ENCODE measurements at regions not wholly inside any gene's neighbourhood (a gene's known extent, or its start where the extent isn't known, plus 50 kb on each side); places are given as distances from the start of the nearest gene placed in this dataset.

DNA sequence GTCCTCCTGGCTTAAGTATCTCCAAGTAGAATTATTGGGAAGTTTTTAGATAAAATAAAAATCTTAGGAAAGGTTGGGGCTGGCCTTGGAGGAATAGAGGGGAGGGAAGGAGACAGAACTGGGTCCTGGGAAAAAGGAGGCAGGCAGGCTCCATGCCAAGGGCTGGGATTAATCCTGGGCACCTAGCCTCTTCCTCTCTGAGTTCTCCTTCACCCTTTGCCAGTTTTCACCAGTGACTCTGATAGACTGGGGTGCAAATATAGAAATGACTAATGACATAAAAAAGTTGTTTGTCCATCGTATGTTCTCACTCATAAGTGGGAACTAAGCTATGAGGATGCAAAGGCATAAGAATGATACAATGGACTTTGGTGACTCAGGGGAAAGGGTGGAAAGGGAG, 81.9 kb downstream of the RMI1 start:
- Histone ChIP-seq H3K27ac (ENCODE audit: low read length, poor library complexity, severe bottlenecking) (no peak overlapping the region), H3K27me3 (ENCODE audit: control insufficient read depth in 1 of 2, insufficient read depth in 1 of 2, low read length in 2 of 2) (no peaks in the 10 kb centered on the region), H3K14ac (ENCODE audit: low read length in 2 of 2) (no peak overlapping the region), H2BK5ac (ENCODE audit: low read depth, low read length, poor library complexity, severe bottlenecking) (no peak overlapping the region), H3K4me2 (ENCODE audit: low read length, poor library complexity, severe bottlenecking) (no peak overlapping the region), H3K4me3 (ENCODE audit: insufficient read depth in 1 of 2, low read depth in 1 of 2, low read length in 2 of 2) (no peak overlapping the region), H3K9ac (ENCODE audit: low read length) (no peak overlapping the region), H2AFZ (ENCODE audit: low read depth, low read length) (no peak overlapping the region), H3K9me3 (ENCODE audit: control insufficient read depth, low read length) (no peaks in the 10 kb centered on the region), H2BK15ac (ENCODE audit: low read depth, poor library complexity, severe bottlenecking) (no peak overlapping the region), H2BK120ac (ENCODE audit: low read depth, low read length) (no peak overlapping the region), H4K91ac (ENCODE audit: low read length) (no peak overlapping the region), H3K79me1 (replicated peaks; ENCODE audit: low read length, poor library complexity, severe bottlenecking) (no peaks in the 10 kb centered on the region), H3K23ac (ENCODE audit: low read length in 2 of 2) (no peak overlapping the region), H3K36me3 (ENCODE audit: control insufficient read depth in 1 of 2, insufficient read depth in 2 of 2, low read depth in 1 of 2, low read length in 2 of 2) (no peaks in the 10 kb centered on the region), H2AK5ac (ENCODE audit: low read length, severe bottlenecking) (no peak overlapping the region), H2BK12ac (ENCODE audit: low read length in 2 of 2) (no peak overlapping the region), H3K4me1 (ENCODE audit: control insufficient read depth, insufficient read depth, low read depth, low read length) (no peaks in the 10 kb centered on the region), H3K4ac (ENCODE audit: low read depth in 1 of 2, low read length in 2 of 2) (no peak overlapping the region), H3K18ac (ENCODE audit: low read depth in 1 of 2, low read length in 2 of 2) (no peak overlapping the region), H4K8ac (ENCODE audit: low read length) (no peak overlapping the region)
- no peak for DNase-seq
- WGBS: 70% methylated on average over 1 of the region's 1 CpG

DNA sequence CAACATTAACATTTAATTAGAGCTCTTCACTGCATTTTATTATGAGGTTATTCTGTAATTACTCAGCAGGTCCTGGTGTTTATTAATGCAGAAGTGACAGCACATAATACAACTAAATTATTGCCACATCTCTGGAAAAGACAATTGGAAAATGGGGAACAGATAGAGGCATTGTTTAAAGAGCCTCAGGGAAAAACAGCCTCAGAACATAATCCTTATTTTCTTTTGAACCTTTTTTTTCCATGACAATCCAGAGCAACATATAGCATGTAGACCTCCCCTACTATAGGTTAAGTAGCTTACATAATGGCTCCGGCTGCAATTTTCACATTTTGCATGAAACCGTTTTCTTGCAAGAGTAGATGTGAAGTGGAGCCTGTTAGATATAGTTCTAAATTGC, 87.2 kb downstream of the RMI1 start:
- H3K4me3 ChIP-seq (ENCODE audit: insufficient read depth in 1 of 2, low read depth in 1 of 2, low read length in 2 of 2): no peak overlapping the region
- no peak overlapping the region for H3K27ac ChIP-seq (ENCODE audit: low read length, poor library complexity, severe bottlenecking)
- H3K4me1 ChIP-seq (ENCODE audit: control insufficient read depth, insufficient read depth, low read depth, low read length): no peaks in the 10 kb centered on the region
- H2BK15ac ChIP-seq (ENCODE audit: low read depth, poor library complexity, severe bottlenecking): no peak overlapping the region
- no peak overlapping the region for H3K9ac ChIP-seq (ENCODE audit: low read length)
- no peaks in the 10 kb centered on the region for H3K36me3 ChIP-seq (ENCODE audit: control insufficient read depth in 1 of 2, insufficient read depth in 2 of 2, low read depth in 1 of 2, low read length in 2 of 2)
- no peak overlapping the region for H2BK12ac ChIP-seq (ENCODE audit: low read length in 2 of 2)
- H3K4ac ChIP-seq (ENCODE audit: low read depth in 1 of 2, low read length in 2 of 2): no peak overlapping the region
- H4K91ac ChIP-seq (ENCODE audit: low read length): no peak overlapping the region
- no peak overlapping the region for H3K4me2 ChIP-seq (ENCODE audit: low read length, poor library complexity, severe bottlenecking)
- no peak overlapping the region for H2AK5ac ChIP-seq (ENCODE audit: low read length, severe bottlenecking)
- H3K18ac ChIP-seq (ENCODE audit: low read depth in 1 of 2, low read length in 2 of 2): no peak overlapping the region
- H3K23ac ChIP-seq (ENCODE audit: low read length in 2 of 2): no peak overlapping the region
- no peak overlapping the region for H2BK5ac ChIP-seq (ENCODE audit: low read depth, low read length, poor library complexity, severe bottlenecking)
- no peaks in the 10 kb centered on the region for H3K9me3 ChIP-seq (ENCODE audit: control insufficient read depth, low read length)
- WGBS: 100% methylated on average over 1 of the region's 2 CpGs
- DNase-seq: no peak
- no peaks in the 10 kb centered on the region for H3K27me3 ChIP-seq (ENCODE audit: control insufficient read depth in 1 of 2, insufficient read depth in 1 of 2, low read length in 2 of 2)
- no peak overlapping the region for H4K8ac ChIP-seq (ENCODE audit: low read length)
- H3K79me1 ChIP-seq (replicated peaks; ENCODE audit: low read length, poor library complexity, severe bottlenecking): no peaks in the 10 kb centered on the region
- H2AFZ ChIP-seq (ENCODE audit: low read depth, low read length): no peak overlapping the region
- no peak overlapping the region for H3K14ac ChIP-seq (ENCODE audit: low read length in 2 of 2)
- H2BK120ac ChIP-seq (ENCODE audit: low read depth, low read length): no peak overlapping the region

DNA sequence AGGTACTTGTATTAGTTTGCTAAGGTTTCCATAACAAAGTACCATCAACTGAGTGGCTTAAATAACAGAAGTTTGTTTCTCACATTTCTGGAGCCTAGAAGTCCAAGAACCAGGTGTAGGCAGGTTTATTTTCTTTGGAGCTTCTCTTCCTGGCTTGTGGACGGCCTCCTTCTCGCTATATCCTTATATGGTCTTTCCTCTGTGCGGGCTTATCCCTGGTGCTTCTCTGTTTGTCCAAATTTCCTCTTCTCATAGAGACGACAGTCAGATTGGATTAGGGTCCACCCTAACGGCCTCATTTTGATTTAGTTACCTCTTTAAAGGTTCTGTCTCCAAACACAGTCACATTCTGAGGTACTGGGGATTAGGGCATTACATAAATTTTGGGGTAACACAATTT, 88.3 kb downstream of the RMI1 start:
- Histone ChIP-seq H2BK15ac (ENCODE audit: low read depth, poor library complexity, severe bottlenecking) (no peak overlapping the region), H3K27me3 (ENCODE audit: control insufficient read depth in 1 of 2, insufficient read depth in 1 of 2, low read length in 2 of 2) (no peaks in the 10 kb centered on the region), H2AFZ (ENCODE audit: low read depth, low read length) (no peak overlapping the region), H3K4me1 (ENCODE audit: control insufficient read depth, insufficient read depth, low read depth, low read length) (no peaks in the 10 kb centered on the region), H2AK5ac (ENCODE audit: low read length, severe bottlenecking) (no peak overlapping the region), H2BK12ac (ENCODE audit: low read length in 2 of 2) (no peak overlapping the region), H3K9me3 (ENCODE audit: control insufficient read depth, low read length) (no peaks in the 10 kb centered on the region), H3K4ac (ENCODE audit: low read depth in 1 of 2, low read length in 2 of 2) (no peak overlapping the region), H4K91ac (ENCODE audit: low read length) (no peak overlapping the region), H3K36me3 (ENCODE audit: control insufficient read depth in 1 of 2, insufficient read depth in 2 of 2, low read depth in 1 of 2, low read length in 2 of 2) (no peaks in the 10 kb centered on the region), H3K23ac (ENCODE audit: low read length in 2 of 2) (no peak overlapping the region), H3K14ac (ENCODE audit: low read length in 2 of 2) (no peak overlapping the region), H2BK120ac (ENCODE audit: low read depth, low read length) (no peak overlapping the region), H4K8ac (ENCODE audit: low read length) (no peak overlapping the region), H3K9ac (ENCODE audit: low read length) (no peak overlapping the region), H3K79me1 (replicated peaks; ENCODE audit: low read length, poor library complexity, severe bottlenecking) (no peaks in the 10 kb centered on the region), H2BK5ac (ENCODE audit: low read depth, low read length, poor library complexity, severe bottlenecking) (no peak overlapping the region), H3K18ac (ENCODE audit: low read depth in 1 of 2, low read length in 2 of 2) (no peak overlapping the region), H3K27ac (ENCODE audit: low read length, poor library complexity, severe bottlenecking) (no peak overlapping the region), H3K4me2 (ENCODE audit: low read length, poor library complexity, severe bottlenecking) (no peak overlapping the region), H3K4me3 (ENCODE audit: insufficient read depth in 1 of 2, low read depth in 1 of 2, low read length in 2 of 2) (no peak overlapping the region)
- 86% methylated on average over 4 of the region's 5 CpGs for WGBS
- no peak for DNase-seq

DNA sequence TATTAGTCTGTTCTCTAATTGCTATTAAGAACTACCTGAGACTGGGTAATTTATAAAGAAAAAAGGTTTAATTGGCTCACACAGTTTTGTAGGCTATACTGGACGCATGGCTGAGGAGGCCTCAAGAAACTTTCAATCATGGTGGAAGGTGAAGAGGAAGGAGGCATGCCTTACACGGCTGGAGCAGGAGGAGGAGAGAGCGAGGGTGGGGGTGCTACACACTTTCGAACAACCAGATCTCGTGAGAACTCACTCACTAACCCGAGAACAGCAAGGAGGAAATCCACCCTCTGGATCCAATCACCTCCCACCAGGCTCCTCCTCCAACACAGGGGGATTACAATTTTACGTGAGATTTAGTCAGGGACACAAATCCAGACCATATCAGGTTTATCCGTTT, 90.0 kb downstream of the RMI1 start:
- Histone ChIP-seq H2AFZ (ENCODE audit: low read depth, low read length) (no peak overlapping the region), H3K9ac (ENCODE audit: low read length) (no peak overlapping the region), H3K27ac (ENCODE audit: low read length, poor library complexity, severe bottlenecking) (no peak overlapping the region), H3K4me1 (ENCODE audit: control insufficient read depth, insufficient read depth, low read depth, low read length) (no peaks in the 10 kb centered on the region), H3K27me3 (ENCODE audit: control insufficient read depth in 1 of 2, insufficient read depth in 1 of 2, low read length in 2 of 2) (no peaks in the 10 kb centered on the region), H3K4me3 (ENCODE audit: insufficient read depth in 1 of 2, low read depth in 1 of 2, low read length in 2 of 2) (no peak overlapping the region), H3K79me1 (replicated peaks; ENCODE audit: low read length, poor library complexity, severe bottlenecking) (no peaks in the 10 kb centered on the region), H3K4ac (ENCODE audit: low read depth in 1 of 2, low read length in 2 of 2) (no peak overlapping the region), H3K23ac (ENCODE audit: low read length in 2 of 2) (no peak overlapping the region), H3K18ac (ENCODE audit: low read depth in 1 of 2, low read length in 2 of 2) (no peak overlapping the region), H2BK120ac (ENCODE audit: low read depth, low read length) (no peak overlapping the region), H3K4me2 (ENCODE audit: low read length, poor library complexity, severe bottlenecking) (no peak overlapping the region), H4K8ac (ENCODE audit: low read length) (no peak overlapping the region), H4K91ac (ENCODE audit: low read length) (no peak overlapping the region), H2AK5ac (ENCODE audit: low read length, severe bottlenecking) (no peak overlapping the region), H2BK15ac (ENCODE audit: low read depth, poor library complexity, severe bottlenecking) (no peak overlapping the region), H2BK5ac (ENCODE audit: low read depth, low read length, poor library complexity, severe bottlenecking) (no peak overlapping the region), H3K14ac (ENCODE audit: low read length in 2 of 2) (no peak overlapping the region), H3K9me3 (ENCODE audit: control insufficient read depth, low read length) (no peaks in the 10 kb centered on the region), H2BK12ac (ENCODE audit: low read length in 2 of 2) (no peak overlapping the region), H3K36me3 (ENCODE audit: control insufficient read depth in 1 of 2, insufficient read depth in 2 of 2, low read depth in 1 of 2, low read length in 2 of 2) (no peaks in the 10 kb centered on the region)
- DNase-seq: no peak
- 90% methylated on average over 8 of the region's 8 CpGs for WGBS
